H1 (cell line): ENCODE measurements at regions not wholly inside any gene's neighbourhood (a gene's known extent, or its start where the extent isn't known, plus 50 kb on each side); places are given as distances from the start of the nearest gene placed in this dataset.

Experiments used
- CTCF ChIA-PET: fragments of 300-600 bp; sonication (Branson Sonifier 250); formaldehyde crosslinking; loops from one replicate; lab custom pipeline; 2021; ENCODE audit not compliant: partially characterized antibody; lab: Charles Lee
- POLR2A ChIA-PET: fragments of 300-600 bp; sonication (Branson Sonifier 250); formaldehyde crosslinking; loops from one replicate; lab custom pipeline; 2021; ENCODE audit warnings: inconsistent platforms; ENCODE audit not compliant: partially characterized antibody; lab: Charles Lee
- DNase-seq, 2 experiments: peaks; one replicate each; pipeline versions ENCODE4 v3.0.0 to v3.0.0-alpha.2; 2010 to 2022; ENCODE audit warnings: low spot score in 2 of 2, low read depth in 1 of 2, mixed read lengths in 1 of 2
- FAIRE-seq: peaks from 2 replicates; lab custom pipeline; 2011; peaks lifted over from hg19 to GRCh38; lab: Jason Lieb, UNC
- H2AFZ ChIP-seq: 2 replicates; pipeline ENCODE4 v1.8.1; 2012; ENCODE audit warnings: low read length, inconsistent platforms
- H2AK5ac ChIP-seq: 2 replicates; pipeline ENCODE4 v1.6.1; 2013; ENCODE audit warnings: low read depth, low read length
- H2BK120ac ChIP-seq: replicated peaks from 2 replicates; pipeline ENCODE3; 2013; ENCODE audit warnings: low read depth, low read length, inconsistent platforms
- H2BK12ac ChIP-seq: 2 replicates; pipeline ENCODE4 v1.6.1; 2013; ENCODE audit warnings: low read depth, low read length
- H2BK15ac ChIP-seq: 2 replicates; pipeline ENCODE4 v1.6.1; 2013; ENCODE audit warnings: low read length
- H2BK20ac ChIP-seq: 2 replicates; pipeline ENCODE4 v1.6.1; 2013; ENCODE audit warnings: low read length
- H2BK5ac ChIP-seq: 2 replicates; pipeline ENCODE4 v1.6.1; 2013; ENCODE audit warnings: low read depth, low read length
- H3K14ac ChIP-seq: 2 replicates; pipeline ENCODE4 v1.6.1; 2013; ENCODE audit warnings: inconsistent platforms; ENCODE audit not compliant: insufficient read length
- H3K18ac ChIP-seq: 2 replicates; pipeline ENCODE4 v1.6.1; 2013; ENCODE audit warnings: low read length; ENCODE audit errors: extremely low read depth
- H3K23ac ChIP-seq: 2 replicates; pipeline ENCODE4 v1.6.1; 2013; ENCODE audit warnings: inconsistent platforms; ENCODE audit not compliant: insufficient read length
- H3K23me2 ChIP-seq: 2 replicates; pipeline ENCODE4 v1.6.1; 2013; ENCODE audit warnings: low read depth, low read length
- H3K27ac ChIP-seq: 2 replicates; pipeline ENCODE4 v1.6.1; 2011; ENCODE audit warnings: low read depth, low read length, inconsistent platforms
- H3K27me3 ChIP-seq, 4 experiments: replicated peaks in 1 of 4; 1 replicate in 1 of 4; 2 replicates in 3 of 4; pipeline versions ENCODE4 v1.6.1 to v1.8.1; 2011 to 2013; ENCODE audit warnings: low read length in 3 of 4, mild to moderate bottlenecking in 3 of 4, inconsistent platforms in 2 of 4, mixed read lengths in 2 of 4, moderate library complexity in 1 of 4; ENCODE audit not compliant: control insufficient read depth in 3 of 4, insufficient read depth in 3 of 4; ENCODE audit errors: extremely low read depth in 1 of 4
- H3K36me3 ChIP-seq, 4 experiments: 2 replicates each; pipeline versions ENCODE4 v1.6.1 to v1.8.1; 2011 to 2013; ENCODE audit warnings: mild to moderate bottlenecking in 4 of 4, low read length in 3 of 4, moderate library complexity in 2 of 4, control low read depth in 1 of 4, inconsistent platforms in 1 of 4; ENCODE audit not compliant: insufficient read depth in 4 of 4, control insufficient read depth in 2 of 4
- H3K4ac ChIP-seq: replicated peaks from 2 replicates; pipeline ENCODE3; 2013; ENCODE audit warnings: low read length, low read depth, mixed read lengths, inconsistent platforms; ENCODE audit not compliant: insufficient read length
- H3K4me1 ChIP-seq, 4 experiments: replicated peaks in 1 of 4; 1 replicate in 1 of 4; 2 replicates in 3 of 4; pipeline versions ENCODE4 v1.6.1 to v1.8.1; 2011 to 2013; ENCODE audit warnings: low read length in 3 of 4, inconsistent platforms in 2 of 4, mixed read lengths in 1 of 4; ENCODE audit not compliant: insufficient read depth in 4 of 4, control insufficient read depth in 3 of 4
- H3K4me2 ChIP-seq, 2 experiments: 2 replicates each; pipeline versions ENCODE4 v1.6.1 to v1.8.1; 2011 to 2013; ENCODE audit warnings: low read depth in 2 of 2, low read length in 2 of 2, control low read depth in 1 of 2, inconsistent platforms in 1 of 2, mild to moderate bottlenecking in 1 of 2; ENCODE audit not compliant: insufficient read depth in 1 of 2
- H3K4me3 ChIP-seq, 4 experiments: fragments of 200-600, 300-600 bp in 1 of 4; sonication (generic), shearing (Covaris generic), sonication (Bioruptor Twin) in 1 of 4; 2 replicates each; pipeline versions ENCODE4 v1.5.1 to v1.8.1; 2011 to 2016; ENCODE audit warnings: low read length in 4 of 4, low read depth in 3 of 4, control low read depth in 2 of 4, inconsistent platforms in 2 of 4, mild to moderate bottlenecking in 2 of 4, mixed read lengths in 1 of 4, moderate library complexity in 1 of 4; ENCODE audit not compliant: insufficient read depth in 2 of 4; ENCODE audit errors: extremely low read depth in 1 of 4
- H3K56ac ChIP-seq: replicated peaks from 2 replicates; pipeline ENCODE3; 2013; ENCODE audit warnings: low read depth, mild to moderate bottlenecking, mixed read lengths, low read length, inconsistent platforms; ENCODE audit not compliant: insufficient read length
- H3K79me1 ChIP-seq: 2 replicates; pipeline ENCODE4 v1.6.1; 2013; ENCODE audit warnings: low read depth, low read length, control low read depth
- H3K79me2 ChIP-seq, 2 experiments: 2 replicates each; pipeline versions ENCODE4 v1.6.1 to v1.8.1; 2012 to 2013; ENCODE audit warnings: low read length in 2 of 2, mild to moderate bottlenecking in 2 of 2, inconsistent platforms in 1 of 2; ENCODE audit not compliant: insufficient read depth in 2 of 2, control insufficient read depth in 1 of 2
- H3K9ac ChIP-seq, 4 experiments: replicated peaks in 1 of 4; 1 replicate in 1 of 4; 2 replicates in 3 of 4; pipeline versions ENCODE4 v1.6.1 to v1.8.1; 2011 to 2013; ENCODE audit warnings: low read depth in 3 of 4, low read length in 3 of 4, control low read depth in 2 of 4, mild to moderate bottlenecking in 2 of 4, moderate library complexity in 2 of 4, inconsistent platforms in 1 of 4; ENCODE audit errors: extremely low read depth in 1 of 4
- H3K9me3 ChIP-seq, 2 experiments: 2 replicates each; pipeline versions ENCODE4 v1.6.1 to v1.8.1; 2012 to 2013; ENCODE audit warnings: mild to moderate bottlenecking in 2 of 2, moderate library complexity in 2 of 2, control low read depth in 1 of 2, inconsistent platforms in 1 of 2, low read depth in 1 of 2, low read length in 1 of 2, mixed read lengths in 1 of 2; ENCODE audit not compliant: insufficient read depth in 2 of 2
- H4K20me1 ChIP-seq, 2 experiments: replicated peaks in 1 of 2; 2 replicates each; pipeline versions ENCODE3 to v1.8.1; 2011 to 2013; ENCODE audit warnings: inconsistent platforms in 2 of 2, low read length in 2 of 2, mild to moderate bottlenecking in 1 of 2; ENCODE audit not compliant: insufficient read depth in 2 of 2, control insufficient read depth in 1 of 2
- H4K5ac ChIP-seq: 2 replicates; pipeline ENCODE4 v1.6.1; 2013; ENCODE audit warnings: low read length, low read depth, mixed read lengths, inconsistent platforms; ENCODE audit not compliant: insufficient read length
- H4K8ac ChIP-seq: 2 replicates; pipeline ENCODE4 v1.8.0; 2013; ENCODE audit warnings: mild to moderate bottlenecking, moderate library complexity, low read length, inconsistent platforms; ENCODE audit not compliant: insufficient read depth; ENCODE audit errors: extremely low read depth
- H4K91ac ChIP-seq: replicated peaks from 2 replicates; pipeline ENCODE3; 2013; ENCODE audit warnings: low read length, mixed read lengths, inconsistent platforms; ENCODE audit not compliant: insufficient read length
- CEBPB ChIP-seq: IDR thresholded peaks from 2 replicates; pipeline ENCODE4 v1.6.1; 2012; ENCODE audit warnings: low read depth, low read length
- CTBP2 ChIP-seq: IDR thresholded peaks from 2 replicates; pipeline ENCODE4 v1.7.0; 2011; ENCODE audit warnings: borderline replicate concordance, mild to moderate bottlenecking, moderate library complexity, mixed read lengths, low read length; ENCODE audit not compliant: insufficient read depth, insufficient read length
- EZH2 ChIP-seq: fragments of 200-600 bp; sonication (generic); IDR thresholded peaks from 2 replicates; pipeline ENCODE4 v1.7.1; 2012; ENCODE audit warnings: low read depth, mild to moderate bottlenecking, moderate library complexity, low read length, inconsistent platforms; ENCODE audit not compliant: severe bottlenecking
- GABPA ChIP-seq: IDR thresholded peaks from 2 replicates; pipeline ENCODE4 v1.6.1; 2011; ENCODE audit warnings: mild to moderate bottlenecking, low read length, moderate library complexity, borderline replicate concordance; ENCODE audit not compliant: insufficient read depth
- JUN ChIP-seq: IDR thresholded peaks from 2 replicates; pipeline ENCODE4 v1.6.1; 2011; ENCODE audit warnings: low read depth, mild to moderate bottlenecking, improper control_type of control experiment, low read length
- MAFK ChIP-seq: IDR thresholded peaks from 2 replicates; pipeline ENCODE4 v1.6.1; 2012; ENCODE audit warnings: low read depth, mild to moderate bottlenecking, improper control_type of control experiment, low read length
- RBBP5 ChIP-seq: IDR thresholded peaks from 2 replicates; pipeline ENCODE4 v1.7.1; 2012; ENCODE audit warnings: low read depth, mild to moderate bottlenecking, inconsistent platforms, low read length, moderate library complexity, borderline replicate concordance
- SIN3A ChIP-seq, 2 experiments: IDR thresholded peaks in 1 of 2; conservative IDR thresholded peaks in 1 of 2; 2 replicates each; pipeline ENCODE4 v1.6.1; 2011 to 2012; ENCODE audit warnings: low read length in 2 of 2, improper control_type of control experiment in 1 of 2, low read depth in 1 of 2, mild to moderate bottlenecking in 1 of 2
- SP1 ChIP-seq: IDR thresholded peaks from 2 replicates; pipeline ENCODE4 v1.6.1; 2011; ENCODE audit warnings: low read depth, low read length
- TAF7 ChIP-seq: optimal IDR thresholded peaks from 2 replicates; pipeline ENCODE3; 2011; ENCODE audit warnings: low read depth, mild to moderate bottlenecking, inconsistent platforms, low read length, moderate library complexity, borderline replicate concordance
- WGBS, 2 experiments: shearing (Covaris generic) in 1 of 2; methylation state at CpG; one replicate each; pipeline versions ENCODE4 v1.1.6 to v1.1.7; 2013 to 2015; ENCODE audit warnings: low lambda C conversion rate in 2 of 2, mixed read lengths in 2 of 2, inconsistent platforms in 1 of 2, low coverage in 1 of 2, missing lambda C conversion rate in 1 of 2; ENCODE audit not compliant: insufficient replicate concordance in 2 of 2, insufficient coverage in 1 of 2, insufficient read length in 1 of 2; ENCODE audit errors: extremely low coverage in 1 of 2, missing lambda C conversion rate in 1 of 2; 5-methylcytosine and 5-hydroxymethylcytosine counted together
- TF ChIP-seq, protein P1 (sequence below): IDR thresholded peaks from 2 replicates; pipeline ENCODE4 v1.6.1; 2012; ENCODE audit warnings: inconsistent platforms
- TF ChIP-seq, protein P2 (sequence below): IDR thresholded peaks from 2 replicates; pipeline ENCODE4 v1.6.1; 2012; ENCODE audit warnings: low read length, inconsistent platforms

DNA sequence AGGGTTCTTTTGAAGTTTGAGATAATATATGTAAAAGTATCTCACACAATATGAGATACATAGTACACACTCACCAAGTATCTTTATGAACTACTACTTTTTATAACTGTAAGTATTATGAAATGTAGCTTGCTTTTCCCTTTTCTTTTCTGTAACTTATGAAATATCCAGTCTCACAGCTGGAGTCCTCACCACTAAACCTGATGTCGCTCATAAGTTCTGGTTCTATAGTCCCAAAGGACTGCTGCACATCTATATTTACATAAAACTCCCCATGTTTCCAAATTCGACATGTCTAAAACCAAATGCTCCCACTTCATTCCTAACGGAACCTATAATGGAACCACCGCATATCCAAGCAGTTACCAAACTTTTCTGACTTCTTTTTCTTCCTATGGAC is 186.5 kb upstream of the SLC7A11 start:
- DNase-seq (no peak), FAIRE-seq (no peak)
- Histone ChIP-seq H2AK5ac (no peak overlapping the region), H2BK12ac (no peak overlapping the region), H2BK120ac (no peak overlapping the region), H3K27ac (no peak overlapping the region), H3K4me3 (no peak overlapping the region), H3K79me2 (no peaks in the 10 kb centered on the region), H2BK15ac (no peak overlapping the region), H2BK20ac (no peak overlapping the region), H3K23ac (no peak overlapping the region), H4K91ac (no peak overlapping the region), H3K23me2 (no peaks in the 10 kb centered on the region), H2BK5ac (no peak overlapping the region), H3K9me3 (no peaks in the 10 kb centered on the region), H4K20me1 (no peaks in the 10 kb centered on the region), H3K56ac (no peak overlapping the region), H3K9ac (no peak overlapping the region), H4K8ac (no peak overlapping the region), H3K4me1 (no peaks in the 10 kb centered on the region), H3K14ac (no peak overlapping the region), H3K4me2 (no peak overlapping the region), H4K5ac (no peak overlapping the region), H3K79me1 (no peaks in the 10 kb centered on the region), H3K18ac (no peak overlapping the region), H3K4ac (no peak overlapping the region), H2AFZ (no peak overlapping the region), H3K36me3 (no peaks in the 10 kb centered on the region), H3K27me3 (no peaks in the 10 kb centered on the region)
- 90% methylated on average over 4 of the region's 4 CpGs; no CpG with 5 or more reads in 1 of the 2 experiments for WGBS, 2 experiments
- CTCF ChIA-PET, result no interaction called here
- POLR2A ChIA-PET, result interaction anchor here (0.6 kb wide), 1 partner anchor 755 kb away, joined by 4 read pairs; no protein-coding TSS in a partner anchor
- TF ChIP-seq MAFK, result no peak
- no peak for TF ChIP-seq SP1
- no peak for TF ChIP-seq JUN
- TF ChIP-seq, protein P1, sequence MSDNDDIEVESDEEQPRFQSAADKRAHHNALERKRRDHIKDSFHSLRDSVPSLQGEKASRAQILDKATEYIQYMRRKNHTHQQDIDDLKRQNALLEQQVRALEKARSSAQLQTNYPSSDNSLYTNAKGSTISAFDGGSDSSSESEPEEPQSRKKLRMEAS, result no peak
- no peak for TF ChIP-seq CTBP2
- no peak for TF ChIP-seq RBBP5
- TF ChIP-seq, protein P2, sequence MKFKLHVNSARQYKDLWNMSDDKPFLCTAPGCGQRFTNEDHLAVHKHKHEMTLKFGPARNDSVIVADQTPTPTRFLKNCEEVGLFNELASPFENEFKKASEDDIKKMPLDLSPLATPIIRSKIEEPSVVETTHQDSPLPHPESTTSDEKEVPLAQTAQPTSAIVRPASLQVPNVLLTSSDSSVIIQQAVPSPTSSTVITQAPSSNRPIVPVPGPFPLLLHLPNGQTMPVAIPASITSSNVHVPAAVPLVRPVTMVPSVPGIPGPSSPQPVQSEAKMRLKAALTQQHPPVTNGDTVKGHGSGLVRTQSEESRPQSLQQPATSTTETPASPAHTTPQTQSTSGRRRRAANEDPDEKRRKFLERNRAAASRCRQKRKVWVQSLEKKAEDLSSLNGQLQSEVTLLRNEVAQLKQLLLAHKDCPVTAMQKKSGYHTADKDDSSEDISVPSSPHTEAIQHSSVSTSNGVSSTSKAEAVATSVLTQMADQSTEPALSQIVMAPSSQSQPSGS, result no peak
- no peak for TF ChIP-seq TAF7
- TF ChIP-seq SIN3A (conservative IDR thresholded peaks at IDR 0.05 in 1 of 2, IDR thresholded peaks at IDR 0.05 in 1 of 2; ENCODE audit: low read depth in 1 of 2, low read length in 2 of 2), result no peak
- no peak for TF ChIP-seq GABPA
- TF ChIP-seq CEBPB, result no peak
- no peak for TF ChIP-seq EZH2
